A549 (cell line): ENCODE measurements at regions not wholly inside any gene's neighbourhood (a gene's known extent, or its start where the extent isn't known, plus 50 kb on each side); places are given as distances from the start of the nearest gene placed in this dataset.
A peak's percentile ranks its signal among the peaks of the same experiment; 100 is the strongest.

Experiments used
- ATAC-seq, 2 experiments: fragments of 200-7000 bp in 1 of 2; fragments of >200 bp in 1 of 2; cut with Nextera tagmentation in 1 of 2; cut with Tn5 transposase in 1 of 2; 3 replicates each; pipeline versions ENCODE4 v1.8.0 to v1.9.1; 2018 to 2020; ENCODE audit warnings: mild to moderate bottlenecking in 1 of 2, moderate library complexity in 1 of 2
- CTCF ChIA-PET: fragments of 300-600 bp; sonication (Branson Sonifier 250); formaldehyde crosslinking; extraction: SDS; loops from one replicate; lab custom pipeline; 2021; ENCODE audit warnings: antibody characterized with exemption, inconsistent platforms; lab: Yijun Ruan, JAX
- POLR2A ChIA-PET: fragments of 350-600 bp; formaldehyde crosslinking; extraction: SDS; loops from one replicate; lab custom pipeline; 2021; ENCODE audit warnings: antibody characterized with exemption, inconsistent platforms; lab: Yijun Ruan, JAX
- DNase-seq, 2 experiments: peaks; one replicate each; pipeline versions ENCODE4 v3.0.0 to v3.0.0-alpha.2; 2011 to 2016; ENCODE audit warnings: low read depth in 1 of 2, low spot score in 1 of 2
- FAIRE-seq: peaks from 2 replicates; lab custom pipeline; 2011; peaks lifted over from hg19 to GRCh38; lab: Jason Lieb, UNC
- H3K27ac ChIP-seq, 2 experiments: fragments of >200 bp; sonication (Bioruptor Twin); formaldehyde crosslinking; 3 replicates each; pipeline ENCODE4 v1.5.1; 2016 to 2017
- H3K4me1 ChIP-seq: fragments of >200 bp; sonication (Bioruptor Twin); formaldehyde crosslinking; 3 replicates; pipeline ENCODE4 v1.6.1; 2016
- H3K4me2 ChIP-seq: fragments of >200 bp; sonication (Bioruptor Twin); formaldehyde crosslinking; 3 replicates; pipeline ENCODE4 v1.6.1; 2016
- H3K4me3 ChIP-seq: fragments of >200 bp; sonication (Bioruptor Twin); formaldehyde crosslinking; 3 replicates; pipeline ENCODE4 v1.5.1; 2016
- H3K9me3 ChIP-seq: fragments of >200 bp; sonication (Bioruptor Twin); formaldehyde crosslinking; 3 replicates; pipeline ENCODE4 v1.6.1; 2016
- BCL3 ChIP-seq: fragments of >200 bp; sonication (Bioruptor Twin); formaldehyde crosslinking; IDR thresholded peaks from 3 replicates; pipeline ENCODE4 v1.6.1; 2016
- BHLHE40 ChIP-seq: IDR thresholded peaks from 2 replicates; pipeline ENCODE4 v1.6.1; 2012; ENCODE audit warnings: low read depth, low read length, inconsistent platforms
- CBX8 ChIP-seq: fragments of 200-600 bp; sonication (generic); IDR thresholded peaks from 2 replicates; pipeline ENCODE4 v1.6.1; 2016
- CEBPB ChIP-seq, 2 experiments: fragments of >200 bp in 1 of 2; sonication (Bioruptor Twin) in 1 of 2; formaldehyde crosslinking in 1 of 2; IDR thresholded peaks; 2 replicates each; pipeline ENCODE4 v1.6.1; 2012 to 2016
- CHD2 ChIP-seq: fragments of 150-350 bp; IDR thresholded peaks from 2 replicates; pipeline ENCODE4 v1.6.1; 2014; ENCODE audit warnings: low read length; ENCODE audit not compliant: partially characterized antibody
- CHD4 ChIP-seq: fragments of 200-600 bp; sonication (generic); IDR thresholded peaks from 2 replicates; pipeline ENCODE4 v1.6.1; 2016; ENCODE audit warnings: antibody characterized with exemption, mild to moderate bottlenecking, borderline replicate concordance
- CTCF ChIP-seq: fragments of >200 bp; sonication (Bioruptor Twin); formaldehyde crosslinking; IDR thresholded peaks from 3 replicates; pipeline ENCODE4 v1.5.1; 2016
- EHMT2 ChIP-seq: fragments of 200-600 bp; sonication (generic); IDR thresholded peaks from 2 replicates; pipeline ENCODE4 v1.6.1; 2016; ENCODE audit warnings: antibody characterized with exemption, low read depth, mild to moderate bottlenecking, moderate library complexity
- ELK1 ChIP-seq: fragments of 150-350 bp; IDR thresholded peaks from 2 replicates; pipeline ENCODE4 v1.6.1; 2014; ENCODE audit warnings: low read depth, mild to moderate bottlenecking, low read length
- ESRRA ChIP-seq: fragments of 150-350 bp; IDR thresholded peaks from 2 replicates; pipeline ENCODE4 v1.6.1; 2014; ENCODE audit warnings: mild to moderate bottlenecking, low read length, borderline replicate concordance
- FOSB ChIP-seq: fragments of 250-450 bp; sonication (Bioruptor Pico); IDR thresholded peaks from 2 replicates; pipeline ENCODE4 v1.5.0; 2020; ENCODE audit warnings: mild to moderate bottlenecking, moderate library complexity
- FOXS1 ChIP-seq: fragments of 250-450 bp; sonication (Bioruptor Pico); IDR thresholded peaks from 2 replicates; pipeline ENCODE4 v1.5.0; 2020; ENCODE audit warnings: mild to moderate bottlenecking, moderate library complexity
- HDAC2 ChIP-seq: fragments of 200-600 bp; sonication (generic); IDR thresholded peaks from 2 replicates; pipeline ENCODE4 v1.6.1; 2016
- HOXA7 ChIP-seq: fragments of 250-450 bp; sonication (Bioruptor Pico); IDR thresholded peaks from 2 replicates; pipeline ENCODE4 v1.5.0; 2020; ENCODE audit warnings: mild to moderate bottlenecking, moderate library complexity
- JUNB ChIP-seq: fragments of >200 bp; sonication (Bioruptor Twin); formaldehyde crosslinking; IDR thresholded peaks from 2 replicates; pipeline ENCODE4 v1.6.1; 2016
- KDM5A ChIP-seq: fragments of 200-600 bp; sonication (generic); IDR thresholded peaks from 2 replicates; pipeline ENCODE4 v1.6.1; 2016; ENCODE audit warnings: antibody characterized with exemption, mild to moderate bottlenecking
- MYC ChIP-seq: IDR thresholded peaks from 2 replicates; pipeline ENCODE4 v1.6.1; 2012; ENCODE audit warnings: mild to moderate bottlenecking, inconsistent platforms, low read length, improper control_type of control experiment, borderline replicate concordance
- NFE2L2 ChIP-seq: fragments of 150-350 bp; conservative IDR thresholded peaks from 2 replicates; pipeline ENCODE4 v1.6.1; 2014; ENCODE audit warnings: low read length
- NPAS2 ChIP-seq: fragments of 250-450 bp; sonication (Bioruptor Pico); IDR thresholded peaks from 2 replicates; pipeline ENCODE4 v1.8.0; 2022; ENCODE audit warnings: mild to moderate bottlenecking, moderate library complexity, borderline replicate concordance
- NR3C1 ChIP-seq: fragments of >200 bp; sonication (Bioruptor Twin); formaldehyde crosslinking; IDR thresholded peaks from 3 replicates; pipeline ENCODE4 v1.6.1; 2017
- RNF2 ChIP-seq: fragments of 200-600 bp; sonication (generic); IDR thresholded peaks from 2 replicates; pipeline ENCODE4 v1.6.1; 2016; ENCODE audit warnings: low read depth, mild to moderate bottlenecking, antibody characterized with exemption, moderate library complexity, borderline replicate concordance
- TFCP2L1 ChIP-seq: fragments of 250-450 bp; sonication (Bioruptor Pico); IDR thresholded peaks from 2 replicates; pipeline ENCODE4 v1.5.0; 2021; ENCODE audit warnings: mild to moderate bottlenecking
- WGBS: methylation state at CpG from one replicate; pipeline ENCODE4 v1.1.6; 2017; ENCODE audit errors: missing lambda C conversion rate; 5-methylcytosine and 5-hydroxymethylcytosine counted together
- TF ChIP-seq, protein P1 (sequence below): fragments of >200 bp; sonication (Bioruptor Twin); formaldehyde crosslinking; IDR thresholded peaks from 2 replicates; pipeline ENCODE4 v1.6.1; 2016
- TF ChIP-seq, protein P2 (sequence below): IDR thresholded peaks from 2 replicates; pipeline ENCODE4 v1.6.1; 2012
- TF ChIP-seq, protein P3 (sequence below): IDR thresholded peaks from 2 replicates; pipeline ENCODE4 v1.6.1; 2012; ENCODE audit warnings: low read depth, borderline replicate concordance

GRCh38 chr10:57968328-57969016 lies 299.2 kb downstream of the IPMK start:
- no peak for ATAC-seq
- 78% methylated on average over 11 of the region's 11 CpGs for WGBS
- H3K4me3 ChIP-seq: no peak overlapping the region
- no peak overlapping the region for H3K27ac ChIP-seq
- no peak for FAIRE-seq
- H3K4me2 ChIP-seq: no peak overlapping the region
- no peak for DNase-seq
- ChIA-PET POLR2A (no interaction called here), CTCF (no interaction called here)
- no peaks in the 10 kb centered on the region for H3K9me3 ChIP-seq
- no peak for TF ChIP-seq CTCF
- TF ChIP-seq BHLHE40: no peak
- TF ChIP-seq, all 56 proteins: peak for 0
- no peaks in the 10 kb centered on the region for H3K4me1 ChIP-seq

- ATAC-seq (peak in 1 of 2 experiments; percentile 33; a peak in 1 of 6 replicates), FAIRE-seq (no peak), DNase-seq (peak in 1 of 2 experiments; percentile 33)
- H3K9me3 ChIP-seq: no peaks in the 10 kb centered on the region
- TF ChIP-seq CHD2 (no peak), MYC (no peak), JUNB (no peak), BCL3 (no peak), HDAC2 (no peak), CEBPB (IDR thresholded peaks at IDR 0.05) (no peak), ELK1 (no peak)
- TF ChIP-seq, protein P1, sequence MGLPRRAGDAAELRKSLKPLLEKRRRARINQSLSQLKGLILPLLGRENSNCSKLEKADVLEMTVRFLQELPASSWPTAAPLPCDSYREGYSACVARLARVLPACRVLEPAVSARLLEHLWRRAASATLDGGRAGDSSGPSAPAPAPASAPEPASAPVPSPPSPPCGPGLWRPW: no peak
- no peak overlapping the region for H3K27ac ChIP-seq
- WGBS: 79% methylated on average over 3 of the region's 3 CpGs
- CTCF ChIA-PET: interaction anchor here (1.3 kb wide), 1 partner anchor 8 kb away, joined by 3 read pairs; no protein-coding TSS in a partner anchor
- POLR2A ChIA-PET: no interaction called here
- H3K4me3 ChIP-seq: no peak overlapping the region
- no peak overlapping the region for H3K4me2 ChIP-seq
- no peaks in the 10 kb centered on the region for H3K4me1 ChIP-seq
Measured at GRCh38 chr10:57964351-57964750, 303.3 kb downstream of the IPMK start.

- H3K4me2 ChIP-seq: no peak overlapping the region
- no peak overlapping the region for H3K4me3 ChIP-seq
- POLR2A ChIA-PET: no interaction called here
- no peak for ATAC-seq
- no peaks in the 10 kb centered on the region for H3K9me3 ChIP-seq
- H3K27ac ChIP-seq: no peak overlapping the region
- no peak for DNase-seq
- FAIRE-seq: no peak
- CTCF ChIA-PET: no interaction called here
- H3K4me1 ChIP-seq: no peaks in the 10 kb centered on the region
- 45% methylated on average over 2 of the region's 2 CpGs for WGBS
- TF ChIP-seq FOSB (CRISPR knock-in tag) (no peak), TFCP2L1 (no peak), EHMT2 (no peak), NFE2L2 (no peak), NR3C1 (no peak), KDM5A (no peak), CHD4 (no peak), ELK1 (no peak), FOXS1 (CRISPR knock-in tag) (no peak), NPAS2 (no peak), HOXA7 (CRISPR knock-in tag) (no peak), RNF2 (no peak), BCL3 (no peak), CBX8 (no peak), ESRRA (no peak)
- TF ChIP-seq, protein P2, sequence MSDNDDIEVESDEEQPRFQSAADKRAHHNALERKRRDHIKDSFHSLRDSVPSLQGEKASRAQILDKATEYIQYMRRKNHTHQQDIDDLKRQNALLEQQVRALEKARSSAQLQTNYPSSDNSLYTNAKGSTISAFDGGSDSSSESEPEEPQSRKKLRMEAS: no peak
- TF ChIP-seq, protein P3, sequence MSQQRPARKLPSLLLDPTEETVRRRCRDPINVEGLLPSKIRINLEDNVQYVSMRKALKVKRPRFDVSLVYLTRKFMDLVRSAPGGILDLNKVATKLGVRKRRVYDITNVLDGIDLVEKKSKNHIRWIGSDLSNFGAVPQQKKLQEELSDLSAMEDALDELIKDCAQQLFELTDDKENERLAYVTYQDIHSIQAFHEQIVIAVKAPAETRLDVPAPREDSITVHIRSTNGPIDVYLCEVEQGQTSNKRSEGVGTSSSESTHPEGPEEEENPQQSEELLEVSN: no peak
Measured at GRCh38 chr10:57963546-57963945, 304.1 kb downstream of the IPMK start.
